HepG2 (cell line): ENCODE measurements at regions not wholly inside any gene's neighbourhood (a gene's known extent, or its start where the extent isn't known, plus 50 kb on each side); places are given as distances from the start of the nearest gene placed in this dataset.

Source experiments
- CTCF ChIP-seq: sonication (generic); formaldehyde crosslinking; IDR thresholded peaks from 2 replicates; pipeline ENCODE4 v1.5.0; 2020; ENCODE audit warnings: mild to moderate bottlenecking, missing genetic modification reagents, moderate library complexity
- DNMT1 ChIP-seq: sonication (generic); formaldehyde crosslinking; IDR thresholded peaks from 2 replicates; pipeline ENCODE4 v1.5.1; 2020; ENCODE audit warnings: mild to moderate bottlenecking, missing genetic modification reagents
- EP300 ChIP-seq, 3 experiments: sonication (generic) in 1 of 3; formaldehyde crosslinking in 1 of 3; IDR thresholded peaks; 2 replicates each; pipeline versions ENCODE4 v1.5.1 to v1.6.1; 2011 to 2020; ENCODE audit warnings: low read depth in 2 of 3, low read length in 2 of 3, borderline replicate concordance in 1 of 3, improper control_type of control experiment in 1 of 3, mild to moderate bottlenecking in 1 of 3, missing genetic modification reagents in 1 of 3, moderate library complexity in 1 of 3
- FOXA1 ChIP-seq, 2 experiments: fragments of 450-650 bp in 1 of 2; sonication (generic) in 1 of 2; formaldehyde crosslinking in 1 of 2; IDR thresholded peaks; 2 replicates each; pipeline versions ENCODE4 v1.4.0 to v1.6.1; 2016 to 2020; ENCODE audit warnings: missing genetic modification reagents in 1 of 2
- GTF2F1 ChIP-seq: fragments of 150-350 bp; IDR thresholded peaks from 2 replicates; pipeline ENCODE4 v1.6.1; 2014; ENCODE audit warnings: low read length
- MATR3 ChIP-seq: sonication (generic); formaldehyde crosslinking; IDR thresholded peaks from 2 replicates; pipeline ENCODE4 v1.4.0; 2020; ENCODE audit warnings: missing genetic modification reagents
- MYC ChIP-seq: sonication (generic); formaldehyde crosslinking; IDR thresholded peaks from 2 replicates; pipeline ENCODE4 v1.9.0; 2021; ENCODE audit warnings: missing genetic modification reagents, borderline replicate concordance
- NFRKB ChIP-seq: fragments of 450-650 bp; IDR thresholded peaks from 2 replicates; pipeline ENCODE4 v1.6.1; 2017
- REST ChIP-seq, 2 experiments: IDR thresholded peaks; 2 replicates each; pipeline ENCODE4 v1.6.1; 2011 to 2012; ENCODE audit warnings: low read length in 2 of 2, borderline replicate concordance in 1 of 2, low read depth in 1 of 2, mild to moderate bottlenecking in 1 of 2, moderate library complexity in 1 of 2
- ZNF572 ChIP-seq: sonication (generic); formaldehyde crosslinking; IDR thresholded peaks from 2 replicates; pipeline ENCODE4 v1.5.1; 2020; ENCODE audit warnings: mild to moderate bottlenecking, missing genetic modification reagents
- TF ChIP-seq, protein P1 (sequence below): sonication (generic); formaldehyde crosslinking; IDR thresholded peaks from 2 replicates; pipeline ENCODE4 v1.4.0; 2020; ENCODE audit warnings: mild to moderate bottlenecking, missing genetic modification reagents
- TF ChIP-seq, protein P2 (sequence below): sonication (generic); formaldehyde crosslinking; conservative IDR thresholded peaks from 2 replicates; pipeline ENCODE4 v1.4.0; 2020; ENCODE audit warnings: missing genetic modification reagents

DNA sequence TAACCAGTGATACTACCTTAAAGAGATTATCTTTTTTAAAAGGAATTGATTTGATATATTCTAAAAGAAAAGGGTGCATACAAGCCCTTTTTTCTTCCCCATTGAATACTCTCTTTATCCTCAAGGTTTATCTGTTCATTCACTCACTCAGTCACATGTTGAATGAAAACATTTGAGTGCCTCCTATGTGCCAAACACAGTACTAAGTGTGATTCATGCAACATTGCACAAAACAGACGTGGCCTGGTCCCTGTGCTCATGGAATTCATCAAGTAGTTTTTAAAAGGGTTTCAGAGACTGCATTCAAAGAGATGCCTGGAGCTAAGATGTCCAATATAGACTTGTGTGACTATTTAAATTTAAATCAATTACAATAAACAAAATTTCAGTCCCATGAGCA, 462.2 kb upstream of the MDFIC2 start:
- TF ChIP-seq EP300 (IDR thresholded peaks at IDR 0.05; ENCODE audit: low read depth in 2 of 2, low read length in 2 of 2) (no peak), EP300 (CRISPR knock-in tag; IDR thresholded peaks at IDR 0.05; ENCODE audit: borderline replicate concordance) (no peak), CTCF (CRISPR knock-in tag) (no peak), DNMT1 (CRISPR knock-in tag) (no peak), ZNF572 (CRISPR knock-in tag) (no peak), REST (IDR thresholded peaks at IDR 0.05; ENCODE audit: borderline replicate concordance in 1 of 2, low read depth in 1 of 2, low read length in 2 of 2) (no peak), MYC (CRISPR knock-in tag) (no peak), GTF2F1 (no peak), MATR3 (CRISPR knock-in tag) (no peak), NFRKB (no peak), FOXA1 (IDR thresholded peaks at IDR 0.05) (no peak), FOXA1 (CRISPR knock-in tag; IDR thresholded peaks at IDR 0.05) (no peak)
- TF ChIP-seq, protein P1, sequence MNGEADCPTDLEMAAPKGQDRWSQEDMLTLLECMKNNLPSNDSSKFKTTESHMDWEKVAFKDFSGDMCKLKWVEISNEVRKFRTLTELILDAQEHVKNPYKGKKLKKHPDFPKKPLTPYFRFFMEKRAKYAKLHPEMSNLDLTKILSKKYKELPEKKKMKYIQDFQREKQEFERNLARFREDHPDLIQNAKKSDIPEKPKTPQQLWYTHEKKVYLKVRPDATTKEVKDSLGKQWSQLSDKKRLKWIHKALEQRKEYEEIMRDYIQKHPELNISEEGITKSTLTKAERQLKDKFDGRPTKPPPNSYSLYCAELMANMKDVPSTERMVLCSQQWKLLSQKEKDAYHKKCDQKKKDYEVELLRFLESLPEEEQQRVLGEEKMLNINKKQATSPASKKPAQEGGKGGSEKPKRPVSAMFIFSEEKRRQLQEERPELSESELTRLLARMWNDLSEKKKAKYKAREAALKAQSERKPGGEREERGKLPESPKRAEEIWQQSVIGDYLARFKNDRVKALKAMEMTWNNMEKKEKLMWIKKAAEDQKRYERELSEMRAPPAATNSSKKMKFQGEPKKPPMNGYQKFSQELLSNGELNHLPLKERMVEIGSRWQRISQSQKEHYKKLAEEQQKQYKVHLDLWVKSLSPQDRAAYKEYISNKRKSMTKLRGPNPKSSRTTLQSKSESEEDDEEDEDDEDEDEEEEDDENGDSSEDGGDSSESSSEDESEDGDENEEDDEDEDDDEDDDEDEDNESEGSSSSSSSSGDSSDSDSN: no peak
- TF ChIP-seq, protein P2, sequence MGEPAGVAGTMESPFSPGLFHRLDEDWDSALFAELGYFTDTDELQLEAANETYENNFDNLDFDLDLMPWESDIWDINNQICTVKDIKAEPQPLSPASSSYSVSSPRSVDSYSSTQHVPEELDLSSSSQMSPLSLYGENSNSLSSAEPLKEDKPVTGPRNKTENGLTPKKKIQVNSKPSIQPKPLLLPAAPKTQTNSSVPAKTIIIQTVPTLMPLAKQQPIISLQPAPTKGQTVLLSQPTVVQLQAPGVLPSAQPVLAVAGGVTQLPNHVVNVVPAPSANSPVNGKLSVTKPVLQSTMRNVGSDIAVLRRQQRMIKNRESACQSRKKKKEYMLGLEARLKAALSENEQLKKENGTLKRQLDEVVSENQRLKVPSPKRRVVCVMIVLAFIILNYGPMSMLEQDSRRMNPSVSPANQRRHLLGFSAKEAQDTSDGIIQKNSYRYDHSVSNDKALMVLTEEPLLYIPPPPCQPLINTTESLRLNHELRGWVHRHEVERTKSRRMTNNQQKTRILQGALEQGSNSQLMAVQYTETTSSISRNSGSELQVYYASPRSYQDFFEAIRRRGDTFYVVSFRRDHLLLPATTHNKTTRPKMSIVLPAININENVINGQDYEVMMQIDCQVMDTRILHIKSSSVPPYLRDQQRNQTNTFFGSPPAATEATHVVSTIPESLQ (CRISPR knock-in tag): no peak
